DND-41 (cell line): ENCODE measurements at regions not wholly inside any gene's neighbourhood (a gene's known extent, or its start where the extent isn't known, plus 50 kb on each side); places are given as distances from the start of the nearest gene placed in this dataset.

Source experiments
- ATAC-seq: fragments of 200-7000 bp; cut with Tn5 transposase; 3 replicates; pipeline ENCODE4 v1.9.1; 2021; ENCODE audit warnings: low read depth; ENCODE audit not compliant: insufficient read depth
- DNase-seq: peaks from one replicate; pipeline ENCODE4 v3.0.0-alpha.2; 2020
- H2AFZ ChIP-seq: 2 replicates; pipeline ENCODE4 v1.6.0; 2012; ENCODE audit warnings: low read depth, low read length
- H3K27ac ChIP-seq: 2 replicates; pipeline ENCODE4 v1.5.1; 2012; ENCODE audit warnings: low read length, inconsistent platforms
- H3K27me3 ChIP-seq: fragments of 200-600 bp; sonication (generic); 2 replicates; pipeline ENCODE4 v1.6.0; 2012; ENCODE audit warnings: low read length, mild to moderate bottlenecking, inconsistent platforms; ENCODE audit not compliant: insufficient read depth, poor library complexity
- H3K36me3 ChIP-seq: 2 replicates; pipeline ENCODE4 v1.5.1; 2012; ENCODE audit warnings: low read length, inconsistent platforms; ENCODE audit not compliant: insufficient read depth
- H3K4me1 ChIP-seq: 2 replicates; pipeline ENCODE4 v1.5.1; 2012; ENCODE audit warnings: mild to moderate bottlenecking, low read length; ENCODE audit not compliant: insufficient read depth
- H3K4me2 ChIP-seq: 2 replicates; pipeline ENCODE4 v1.6.0; 2012; ENCODE audit warnings: mild to moderate bottlenecking, moderate library complexity, low read length, inconsistent platforms; ENCODE audit not compliant: insufficient read depth
- H3K4me3 ChIP-seq, 2 experiments: fragments of 200-600 bp in 1 of 2; shearing (Covaris generic) in 1 of 2; 2 replicates each; pipeline ENCODE4 v1.5.1; 2012 to 2016; ENCODE audit warnings: inconsistent platforms in 2 of 2, low read length in 2 of 2, mild to moderate bottlenecking in 2 of 2, low read depth in 1 of 2, moderate library complexity in 1 of 2
- H3K79me2 ChIP-seq: 2 replicates; pipeline ENCODE4 v1.6.0; 2012; ENCODE audit warnings: low read length, inconsistent platforms; ENCODE audit not compliant: insufficient read depth
- H3K9ac ChIP-seq: 2 replicates; pipeline ENCODE4 v1.6.0; 2012; ENCODE audit warnings: low read depth, mild to moderate bottlenecking, inconsistent platforms, low read length, moderate library complexity
- H3K9me3 ChIP-seq: 2 replicates; pipeline ENCODE4 v1.5.1; 2012; ENCODE audit warnings: low read length, moderate library complexity, mild to moderate bottlenecking, inconsistent platforms; ENCODE audit not compliant: insufficient read depth, severe bottlenecking
- H4K20me1 ChIP-seq: 2 replicates; pipeline ENCODE4 v1.6.0; 2012; ENCODE audit warnings: low read length; ENCODE audit not compliant: insufficient read depth
- CTCF ChIP-seq: IDR thresholded peaks from 2 replicates; pipeline ENCODE4 v1.5.1; 2012; ENCODE audit warnings: borderline replicate concordance, low read length, moderate library complexity, mild to moderate bottlenecking; ENCODE audit not compliant: poor library complexity, severe bottlenecking; ENCODE audit errors: extremely low read depth
- EZH2 ChIP-seq: IDR thresholded peaks from 3 replicates; pipeline ENCODE4 v1.6.1; 2012; ENCODE audit warnings: borderline replicate concordance, low read depth, mild to moderate bottlenecking, moderate library complexity, low read length, inconsistent platforms; ENCODE audit not compliant: severe bottlenecking

GRCh38 chr1:79808816-79809475 is 802.4 kb upstream of the ADGRL4 start:
- Histone ChIP-seq H3K79me2 (no peaks in the 10 kb centered on the region), H4K20me1 (no peaks in the 10 kb centered on the region), H3K9me3 (peaks cover 3% of the 10 kb centered on the region), H3K27me3 (no peaks in the 10 kb centered on the region), H3K9ac (no peak overlapping the region), H3K36me3 (no peaks in the 10 kb centered on the region), H2AFZ (no peak overlapping the region), H3K27ac (no peak overlapping the region), H3K4me3 (no peak overlapping the region), H3K4me2 (no peak overlapping the region), H3K4me1 (no peaks in the 10 kb centered on the region)
- TF ChIP-seq CTCF: no peak
- no peak for TF ChIP-seq EZH2
- ATAC-seq (no peak), DNase-seq (no peak)

GRCh38 chr1:79807816-79808215 is 801.3 kb upstream of the ADGRL4 start:
- ATAC-seq: no peak

GRCh38 chr1:79797487-79797886 is 791.0 kb upstream of the ADGRL4 start:
- Histone ChIP-seq H3K4me2 (no peak overlapping the region), H3K27ac (no peak overlapping the region), H3K36me3 (no peaks in the 10 kb centered on the region), H3K9ac (no peak overlapping the region), H3K27me3 (no peaks in the 10 kb centered on the region), H4K20me1 (no peaks in the 10 kb centered on the region), H2AFZ (no peak overlapping the region), H3K9me3 (peaks cover 3% of the 10 kb centered on the region), H3K4me3 (no peak overlapping the region), H3K4me1 (no peaks in the 10 kb centered on the region), H3K79me2 (no peaks in the 10 kb centered on the region)
- TF ChIP-seq EZH2 (no peak), CTCF (no peak)
- ATAC-seq (no peak), DNase-seq (no peak)

More at GRCh38 chr1:79807816-79808215, 801.3 kb upstream of the ADGRL4 start:
- H3K9me3 ChIP-seq: peaks cover 3% of the 10 kb centered on the region
- no peak overlapping the region for H2AFZ ChIP-seq
- no peaks in the 10 kb centered on the region for H3K27me3 ChIP-seq
- H3K36me3 ChIP-seq: no peaks in the 10 kb centered on the region
- H3K27ac ChIP-seq: no peak overlapping the region
- DNase-seq: no peak
- no peaks in the 10 kb centered on the region for H3K4me1 ChIP-seq
- H3K4me2 ChIP-seq: no peak overlapping the region
- H3K79me2 ChIP-seq: no peaks in the 10 kb centered on the region
- H3K9ac ChIP-seq: no peak overlapping the region
- H4K20me1 ChIP-seq: no peaks in the 10 kb centered on the region
- no peak overlapping the region for H3K4me3 ChIP-seq
- TF ChIP-seq CTCF (no peak), EZH2 (no peak)
